Neural cell (in vitro differentiated cells): ENCODE measurements at regions not wholly inside any gene's neighbourhood (a gene's known extent, or its start where the extent isn't known, plus 50 kb on each side); places are given as distances from the start of the nearest gene placed in this dataset.
A peak's percentile ranks its signal among the peaks of the same experiment; 100 is the strongest.

Experiments used
- H2AFZ ChIP-seq: fragments of 200-600, 300-800 bp; sonication (generic), shearing (Covaris generic); 2 replicates; pipeline ENCODE4 v1.6.0; 2014; ENCODE audit warnings: low read depth, mild to moderate bottlenecking, antibody characterized with exemption, low read length, moderate library complexity
- H3F3A ChIP-seq: fragments of 200-600 bp; shearing (Covaris generic); 2 replicates; pipeline ENCODE4 v1.6.1; 2016; ENCODE audit warnings: mild to moderate bottlenecking, moderate library complexity, mixed read lengths, antibody characterized with exemption, low read length; ENCODE audit not compliant: insufficient read depth, poor library complexity, severe bottlenecking
- H3K27ac ChIP-seq: fragments of 200-600, 300-800 bp; sonication (generic), shearing (Covaris generic); 2 replicates; pipeline ENCODE4 v1.5.1; 2014; ENCODE audit warnings: mild to moderate bottlenecking, low read length, moderate library complexity
- H3K27me3 ChIP-seq: fragments of 300-800, 200-600 bp; sonication (generic), shearing (Covaris generic); 2 replicates; pipeline ENCODE4 v1.6.0; 2014; ENCODE audit warnings: mild to moderate bottlenecking, low read depth, low read length, moderate library complexity; ENCODE audit not compliant: insufficient read depth
- H3K36me3 ChIP-seq: fragments of 300-800, 200-600 bp; sonication (generic), shearing (Covaris generic); 2 replicates; pipeline ENCODE4 v1.5.1; 2014; ENCODE audit warnings: mild to moderate bottlenecking, antibody characterized with exemption, low read length, moderate library complexity; ENCODE audit not compliant: insufficient read depth
- H3K4me2 ChIP-seq: fragments of 300-800, 200-600 bp; sonication (generic), shearing (Covaris generic); 2 replicates; pipeline ENCODE4 v1.6.0; 2014; ENCODE audit warnings: mild to moderate bottlenecking, low read length
- H3K4me3 ChIP-seq: fragments of 300-800, 200-600 bp; sonication (generic), shearing (Covaris generic); 2 replicates; pipeline ENCODE4 v1.5.1; 2014; ENCODE audit warnings: mild to moderate bottlenecking, low read length, moderate library complexity
- H3K79me2 ChIP-seq: fragments of 200-600 bp; shearing (Covaris generic); replicated peaks from 2 replicates; pipeline ENCODE4 v1.6.0; 2014; ENCODE audit warnings: mild to moderate bottlenecking, low read length, moderate library complexity; ENCODE audit not compliant: insufficient read depth
- H3K9ac ChIP-seq: fragments of 300-800, 200-600 bp; sonication (generic), shearing (Covaris generic); 2 replicates; pipeline ENCODE4 v1.6.1; 2016; ENCODE audit warnings: mild to moderate bottlenecking, low read length, mixed read lengths
- H3K9me2 ChIP-seq: fragments of 200-600 bp; shearing (Covaris generic); 2 replicates; pipeline ENCODE4 v1.6.1; 2016; ENCODE audit warnings: mild to moderate bottlenecking, low read length, mixed read lengths; ENCODE audit not compliant: insufficient read depth
- H3K9me3 ChIP-seq: fragments of 200-600, 300-800 bp; sonication (generic), shearing (Covaris generic); 2 replicates; pipeline ENCODE4 v1.6.1; 2016; ENCODE audit warnings: mild to moderate bottlenecking, mixed run types, low read length, moderate library complexity, mixed read lengths
- H4K20me1 ChIP-seq: fragments of 200-600 bp; shearing (Covaris generic); 2 replicates; pipeline ENCODE4 v1.6.1; 2016; ENCODE audit warnings: mild to moderate bottlenecking, mixed run types; ENCODE audit not compliant: insufficient read depth
- EP300 ChIP-seq: fragments of 450-650 bp; conservative IDR thresholded peaks from 2 replicates; pipeline ENCODE4 v1.6.1; 2014; ENCODE audit warnings: antibody characterized with exemption, mild to moderate bottlenecking, moderate library complexity; ENCODE audit not compliant: poor library complexity, severe bottlenecking
- EZH2 ChIP-seq: fragments of 200-600, 300-800 bp; shearing (Covaris generic), sonication (generic); IDR thresholded peaks from 2 replicates; pipeline ENCODE4 v1.6.1; 2014; ENCODE audit warnings: antibody characterized with exemption, low read length, borderline replicate concordance, mild to moderate bottlenecking; ENCODE audit not compliant: insufficient read depth, poor library complexity, severe bottlenecking
- MXI1 ChIP-seq: fragments of 450-650 bp; conservative IDR thresholded peaks from 2 replicates; pipeline ENCODE4 v1.6.1; 2014; ENCODE audit warnings: antibody characterized with exemption, mild to moderate bottlenecking; ENCODE audit not compliant: poor library complexity, severe bottlenecking
- POLR2AphosphoS5 ChIP-seq: IDR thresholded peaks from 2 replicates; pipeline ENCODE4 v1.6.1; 2012
- RAD21 ChIP-seq: fragments of 450-650 bp; conservative IDR thresholded peaks from 2 replicates; pipeline ENCODE4 v1.6.1; 2014; ENCODE audit warnings: antibody characterized with exemption, mild to moderate bottlenecking, moderate library complexity
- SMC3 ChIP-seq: fragments of 450-650 bp; conservative IDR thresholded peaks from 2 replicates; pipeline ENCODE4 v1.6.1; 2014; ENCODE audit warnings: antibody characterized with exemption, mild to moderate bottlenecking, moderate library complexity; ENCODE audit not compliant: poor library complexity
- TAF1 ChIP-seq: IDR thresholded peaks from 2 replicates; pipeline ENCODE4 v1.6.1; 2012; ENCODE audit warnings: low read depth
- TF ChIP-seq, protein P1 (sequence below): IDR thresholded peaks from 2 replicates; pipeline ENCODE4 v1.6.1; 2012; ENCODE audit warnings: borderline replicate concordance
- TF ChIP-seq, protein P2 (sequence below): fragments of 450-650 bp; IDR thresholded peaks from 2 replicates; pipeline ENCODE4 v1.5.1; 2014; ENCODE audit warnings: antibody characterized with exemption, mild to moderate bottlenecking, moderate library complexity; ENCODE audit not compliant: poor library complexity, severe bottlenecking

DNA sequence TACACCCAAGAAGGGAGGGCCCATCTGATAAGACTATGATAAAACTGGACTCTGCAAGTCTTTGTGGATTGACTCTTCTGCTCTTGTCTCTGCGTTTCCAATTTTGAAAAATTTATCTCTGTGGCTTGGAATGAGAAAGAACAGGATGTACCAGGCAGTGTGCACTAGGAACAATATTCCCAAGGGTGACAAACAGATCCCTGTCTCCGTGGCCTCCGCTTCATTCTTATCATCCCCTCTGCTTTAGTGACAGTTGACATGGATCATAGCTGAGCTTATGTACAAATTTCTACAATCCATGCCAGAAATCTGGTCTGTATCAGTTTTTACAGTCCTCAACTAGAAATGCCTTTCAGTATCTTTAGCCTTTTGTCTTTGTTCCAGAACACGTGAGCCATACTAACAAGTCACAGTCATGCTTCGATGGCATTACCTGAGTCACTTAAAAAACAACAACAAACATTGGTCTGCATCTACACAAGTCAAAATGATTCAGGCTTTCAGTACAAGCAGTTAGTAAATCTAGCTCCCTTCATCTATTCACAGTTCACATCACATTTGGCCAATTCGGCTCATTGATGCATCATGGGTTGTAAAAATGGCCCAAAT lies 393.6 kb upstream of the CELF2 start:
- Histone ChIP-seq H3K27ac (peak overlapping the region; percentile 71), H3K9ac (peak overlapping the region; percentile 17), H3K36me3 (no peaks in the 10 kb centered on the region), H3K27me3 (no peaks in the 10 kb centered on the region), H3F3A (no peaks in the 10 kb centered on the region), H3K4me3 (peak overlapping the region; percentile 11), H3K9me3 (no peaks in the 10 kb centered on the region), H3K9me2 (no peaks in the 10 kb centered on the region), H3K4me2 (no peak overlapping the region), H4K20me1 (no peaks in the 10 kb centered on the region), H3K79me2 (no peaks in the 10 kb centered on the region), H2AFZ (no peak overlapping the region)
- no peak for TF ChIP-seq EZH2
- peak; percentile 9 for TF ChIP-seq RAD21
- TF ChIP-seq, protein P1, sequence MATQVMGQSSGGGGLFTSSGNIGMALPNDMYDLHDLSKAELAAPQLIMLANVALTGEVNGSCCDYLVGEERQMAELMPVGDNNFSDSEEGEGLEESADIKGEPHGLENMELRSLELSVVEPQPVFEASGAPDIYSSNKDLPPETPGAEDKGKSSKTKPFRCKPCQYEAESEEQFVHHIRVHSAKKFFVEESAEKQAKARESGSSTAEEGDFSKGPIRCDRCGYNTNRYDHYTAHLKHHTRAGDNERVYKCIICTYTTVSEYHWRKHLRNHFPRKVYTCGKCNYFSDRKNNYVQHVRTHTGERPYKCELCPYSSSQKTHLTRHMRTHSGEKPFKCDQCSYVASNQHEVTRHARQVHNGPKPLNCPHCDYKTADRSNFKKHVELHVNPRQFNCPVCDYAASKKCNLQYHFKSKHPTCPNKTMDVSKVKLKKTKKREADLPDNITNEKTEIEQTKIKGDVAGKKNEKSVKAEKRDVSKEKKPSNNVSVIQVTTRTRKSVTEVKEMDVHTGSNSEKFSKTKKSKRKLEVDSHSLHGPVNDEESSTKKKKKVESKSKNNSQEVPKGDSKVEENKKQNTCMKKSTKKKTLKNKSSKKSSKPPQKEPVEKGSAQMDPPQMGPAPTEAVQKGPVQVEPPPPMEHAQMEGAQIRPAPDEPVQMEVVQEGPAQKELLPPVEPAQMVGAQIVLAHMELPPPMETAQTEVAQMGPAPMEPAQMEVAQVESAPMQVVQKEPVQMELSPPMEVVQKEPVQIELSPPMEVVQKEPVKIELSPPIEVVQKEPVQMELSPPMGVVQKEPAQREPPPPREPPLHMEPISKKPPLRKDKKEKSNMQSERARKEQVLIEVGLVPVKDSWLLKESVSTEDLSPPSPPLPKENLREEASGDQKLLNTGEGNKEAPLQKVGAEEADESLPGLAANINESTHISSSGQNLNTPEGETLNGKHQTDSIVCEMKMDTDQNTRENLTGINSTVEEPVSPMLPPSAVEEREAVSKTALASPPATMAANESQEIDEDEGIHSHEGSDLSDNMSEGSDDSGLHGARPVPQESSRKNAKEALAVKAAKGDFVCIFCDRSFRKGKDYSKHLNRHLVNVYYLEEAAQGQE: no peak

DNA sequence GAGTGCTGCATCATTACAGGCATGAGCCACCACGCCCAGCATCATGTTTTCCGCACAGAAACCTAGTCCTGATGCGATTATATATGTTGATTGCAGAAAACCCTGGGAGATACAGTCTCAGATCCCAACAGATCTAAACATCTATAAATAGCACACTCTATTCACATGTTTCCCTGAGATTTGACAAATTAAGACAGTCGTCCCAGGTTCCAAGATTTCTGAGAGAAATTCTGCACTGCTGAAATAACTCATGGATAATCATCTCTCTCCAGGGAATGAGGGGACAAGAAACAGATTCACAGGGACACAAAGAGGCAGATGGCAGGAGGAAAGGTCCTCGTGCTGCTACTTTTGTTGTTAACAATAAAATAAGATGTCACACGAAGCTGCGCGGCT lies 393.1 kb upstream of the CELF2 start:
- no peak for TF ChIP-seq RAD21
- no peak for TF ChIP-seq MXI1
- no peak for TF ChIP-seq EZH2
- TF ChIP-seq SMC3: no peak
- TF ChIP-seq EP300: peak; percentile 16
- no peak for TF ChIP-seq TAF1
- TF ChIP-seq, protein P2, sequence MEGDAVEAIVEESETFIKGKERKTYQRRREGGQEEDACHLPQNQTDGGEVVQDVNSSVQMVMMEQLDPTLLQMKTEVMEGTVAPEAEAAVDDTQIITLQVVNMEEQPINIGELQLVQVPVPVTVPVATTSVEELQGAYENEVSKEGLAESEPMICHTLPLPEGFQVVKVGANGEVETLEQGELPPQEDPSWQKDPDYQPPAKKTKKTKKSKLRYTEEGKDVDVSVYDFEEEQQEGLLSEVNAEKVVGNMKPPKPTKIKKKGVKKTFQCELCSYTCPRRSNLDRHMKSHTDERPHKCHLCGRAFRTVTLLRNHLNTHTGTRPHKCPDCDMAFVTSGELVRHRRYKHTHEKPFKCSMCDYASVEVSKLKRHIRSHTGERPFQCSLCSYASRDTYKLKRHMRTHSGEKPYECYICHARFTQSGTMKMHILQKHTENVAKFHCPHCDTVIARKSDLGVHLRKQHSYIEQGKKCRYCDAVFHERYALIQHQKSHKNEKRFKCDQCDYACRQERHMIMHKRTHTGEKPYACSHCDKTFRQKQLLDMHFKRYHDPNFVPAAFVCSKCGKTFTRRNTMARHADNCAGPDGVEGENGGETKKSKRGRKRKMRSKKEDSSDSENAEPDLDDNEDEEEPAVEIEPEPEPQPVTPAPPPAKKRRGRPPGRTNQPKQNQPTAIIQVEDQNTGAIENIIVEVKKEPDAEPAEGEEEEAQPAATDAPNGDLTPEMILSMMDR: no peak
- TF ChIP-seq, protein P1: peak; percentile 59
- peak; percentile 39 for TF ChIP-seq POLR2AphosphoS5

More for the DNA sequence above, 393.1 kb upstream of the CELF2 start:
- Histone ChIP-seq H3K27ac (peak overlapping the region; percentile 71), H3K9ac (peak overlapping the region; percentile 17), H3K36me3 (no peaks in the 10 kb centered on the region), H3K9me2 (no peaks in the 10 kb centered on the region), H4K20me1 (no peaks in the 10 kb centered on the region), H3K9me3 (no peaks in the 10 kb centered on the region), H3K4me3 (peak overlapping the region; percentile 11), H3F3A (no peaks in the 10 kb centered on the region), H3K4me2 (no peak overlapping the region), H3K79me2 (no peaks in the 10 kb centered on the region), H3K27me3 (no peaks in the 10 kb centered on the region), H2AFZ (no peak overlapping the region)
